NCI-H1417 (cell line): ENCODE measurements at regions not wholly inside any gene's neighbourhood (a gene's known extent, or its start where the extent isn't known, plus 50 kb on each side); places are given as distances from the start of the nearest gene placed in this dataset.

Experiments used
- DNase-seq, 3 experiments: peaks; one replicate each; lab custom pipeline; 2025; lab: John Stamatoyannopoulos, UW

DNA sequence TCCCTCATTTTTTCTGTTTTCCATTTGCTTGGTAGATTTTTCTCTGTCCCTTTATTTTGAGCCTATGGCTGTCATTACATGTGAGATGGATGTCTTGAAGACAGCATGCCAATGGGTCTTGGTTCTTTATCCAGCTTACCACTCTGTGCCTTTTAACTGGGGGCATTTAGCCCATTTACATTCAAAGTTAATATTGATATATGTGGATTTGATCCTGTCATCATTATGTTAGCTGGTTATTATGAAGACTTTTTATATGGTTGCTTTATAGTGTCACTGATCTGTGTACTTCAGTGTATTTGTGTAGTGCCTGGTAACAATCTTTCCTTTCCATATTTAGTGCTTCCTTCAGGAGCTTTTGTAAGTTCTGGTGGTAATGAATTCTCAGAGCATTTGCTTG lies 89.3 kb upstream of the UNC5B start:
- DNase-seq, result no peak

DNA sequence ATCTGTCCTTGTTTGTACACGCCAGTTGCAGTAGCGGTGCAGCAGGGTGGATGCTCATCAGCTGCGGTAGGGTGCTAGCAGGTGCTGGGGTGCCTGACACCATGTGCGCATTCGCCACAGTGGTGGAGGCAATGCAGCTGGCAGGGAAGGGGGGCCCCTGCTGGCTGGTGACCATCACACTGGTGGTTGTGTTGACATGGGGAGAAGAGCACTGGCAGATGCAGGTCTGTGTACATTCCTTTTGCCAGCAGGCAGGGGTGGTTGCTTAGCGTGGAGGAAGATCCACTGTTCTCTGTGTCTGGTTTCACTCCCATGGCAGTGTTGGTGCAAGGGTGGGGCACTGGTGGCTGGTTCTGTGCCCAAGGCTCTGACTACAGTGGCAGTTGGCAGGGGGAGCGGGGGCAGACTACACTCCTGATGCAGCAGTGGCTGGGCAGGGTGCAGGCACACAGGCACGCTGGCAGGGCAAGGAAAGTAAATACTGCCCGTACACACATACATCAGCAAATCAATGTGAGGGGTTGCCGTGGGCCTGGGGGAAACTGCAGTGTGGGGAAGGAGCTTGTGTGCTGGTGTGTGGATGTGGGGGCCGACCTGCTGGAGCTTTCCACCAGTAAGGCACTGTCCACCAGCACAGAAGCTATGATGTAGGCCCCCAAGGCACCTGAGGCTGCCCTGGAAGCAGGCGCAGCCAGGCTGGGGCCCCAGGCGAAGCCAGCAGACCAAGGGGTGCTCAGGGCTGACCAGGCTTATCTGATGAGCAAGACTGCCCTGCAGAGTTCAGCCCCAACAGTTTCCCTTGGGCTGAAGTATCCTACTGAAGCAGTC lies 87.2 kb upstream of the UNC5B start:
- peak in 1 of 3 experiments; percentile 7 for DNase-seq

DNA sequence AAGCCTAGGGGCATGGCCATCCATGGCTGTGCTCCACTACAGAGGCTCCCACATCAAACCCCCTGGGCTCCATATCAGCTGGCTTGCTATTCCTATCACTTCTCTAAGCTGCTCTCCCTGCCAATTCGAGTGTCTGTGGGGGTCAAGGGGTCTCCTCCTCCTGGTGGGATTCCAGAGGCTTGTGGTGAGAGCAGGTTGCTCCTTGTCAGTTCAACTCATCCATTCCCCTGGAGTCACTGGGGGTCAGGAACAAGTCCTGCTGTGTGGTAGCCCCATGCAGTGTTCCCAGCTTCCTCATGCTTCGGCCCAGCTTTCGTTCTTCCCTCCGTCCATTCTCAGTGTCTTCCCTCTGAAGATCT lies 86.6 kb upstream of the UNC5B start:
- DNase-seq, result no peak

DNA sequence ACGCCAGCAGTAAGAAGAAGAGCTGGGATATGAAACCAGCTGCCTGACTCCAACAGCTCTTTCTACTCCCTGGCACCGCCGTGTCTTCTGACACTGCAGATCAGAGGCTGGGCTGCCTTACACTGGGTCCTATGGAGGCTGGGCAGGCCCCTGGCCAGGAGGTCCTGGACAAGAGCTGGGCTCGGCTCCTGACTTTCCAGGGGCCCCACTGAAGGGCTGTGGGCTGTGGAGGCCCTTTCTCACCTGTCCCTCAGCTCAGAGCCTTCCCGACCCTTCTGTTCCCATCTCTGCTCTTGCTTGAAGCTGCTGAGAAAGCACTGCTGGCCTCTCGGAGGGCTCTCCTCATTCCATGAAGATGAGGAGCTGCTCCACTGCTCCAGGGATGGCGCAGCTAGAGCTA lies 85.9 kb upstream of the UNC5B start:
- DNase-seq, result no peak

DNA sequence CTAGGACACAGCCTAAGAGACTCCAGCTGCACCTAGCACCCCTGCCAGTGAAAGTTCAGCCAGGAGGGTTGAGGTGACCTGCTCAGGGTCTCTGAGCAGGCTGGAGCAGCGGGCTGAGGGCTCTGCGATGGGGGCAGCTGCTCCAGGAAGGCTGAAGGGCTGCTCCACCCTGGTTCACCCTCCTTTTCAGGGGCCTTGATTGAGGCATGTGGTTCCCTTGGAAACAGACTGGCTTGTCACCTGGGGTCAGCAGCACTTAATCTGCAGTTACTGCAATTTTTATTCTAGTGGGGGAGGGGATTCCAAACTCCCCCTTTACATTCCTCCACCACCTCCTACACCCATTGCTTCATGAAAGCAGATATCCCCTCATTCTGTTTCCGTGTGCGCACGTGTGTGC lies 85.3 kb upstream of the UNC5B start:
- peak in 1 of 3 experiments; percentile 45 for DNase-seq

DNA sequence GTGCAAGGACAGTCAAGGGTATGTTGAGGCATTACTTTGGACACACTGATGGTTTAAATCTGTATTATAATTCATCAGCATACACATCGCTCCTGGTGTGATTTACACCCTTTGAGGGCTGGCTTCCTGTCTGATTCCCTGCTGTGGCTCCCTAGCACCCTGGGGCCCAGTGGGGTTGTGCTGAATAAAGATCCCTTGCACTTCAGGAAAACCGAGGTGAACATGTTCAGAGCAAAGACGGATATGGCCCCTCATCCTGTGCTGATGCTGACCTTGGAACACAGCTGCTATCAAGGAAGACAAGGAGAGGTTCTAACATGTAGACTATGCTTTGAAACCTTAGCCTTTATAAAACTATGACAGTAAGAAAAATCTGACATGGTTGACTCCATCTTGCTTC lies 84.6 kb upstream of the UNC5B start:
- DNase-seq, result peak in 1 of 3 experiments; percentile 5

DNA sequence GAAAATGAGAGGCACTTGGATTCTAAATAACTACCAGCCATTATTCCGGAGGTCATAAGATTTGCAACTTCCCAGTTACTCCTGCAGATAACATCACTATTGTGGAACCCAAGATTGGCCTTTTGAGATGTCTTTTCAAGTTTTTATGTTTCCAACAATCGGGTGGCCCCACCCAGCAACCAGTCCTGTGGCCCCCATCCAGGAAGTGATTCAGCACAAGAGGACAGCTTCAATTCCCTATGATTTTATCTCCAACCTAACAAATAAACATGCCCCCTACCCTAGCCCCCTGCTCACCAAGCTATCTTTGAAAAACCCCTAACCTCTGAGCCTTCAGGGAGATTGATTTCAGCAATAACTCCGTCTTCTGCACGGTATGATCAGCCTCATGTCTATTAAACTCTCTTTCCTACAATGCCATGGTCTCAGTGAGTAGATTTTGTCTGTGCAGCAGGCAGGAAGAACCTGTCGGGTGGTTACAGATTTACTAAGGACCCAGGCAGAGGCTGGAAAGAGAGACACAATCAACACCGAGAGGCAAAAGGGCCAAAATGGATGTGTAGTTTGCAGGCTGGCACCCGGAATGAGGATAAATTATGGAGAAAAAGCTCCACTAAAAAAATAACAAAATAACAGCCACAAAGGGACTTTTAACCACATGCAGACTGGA lies 83.9 kb upstream of the UNC5B start:
- no peak for DNase-seq

DNA sequence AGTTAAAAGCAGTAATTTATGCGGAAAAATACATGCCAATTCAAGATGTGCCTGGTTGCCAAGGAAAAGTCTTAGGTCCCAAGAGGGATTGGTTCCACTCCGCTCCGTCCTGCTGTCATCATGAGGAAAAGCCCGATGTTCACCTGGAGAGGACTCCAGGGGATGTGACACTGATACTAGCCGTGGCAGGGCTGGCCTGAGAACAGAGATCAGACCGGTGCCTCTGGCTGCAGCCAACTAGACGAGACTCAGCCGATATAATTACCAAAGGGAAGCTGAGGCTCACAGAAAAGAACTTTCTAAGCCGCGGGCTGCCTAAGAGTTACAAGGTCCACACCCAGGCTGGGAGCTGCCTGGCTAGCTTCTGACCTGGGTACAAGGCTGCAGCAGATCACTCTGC lies 81.3 kb upstream of the UNC5B start:
- DNase-seq, result no peak

DNA sequence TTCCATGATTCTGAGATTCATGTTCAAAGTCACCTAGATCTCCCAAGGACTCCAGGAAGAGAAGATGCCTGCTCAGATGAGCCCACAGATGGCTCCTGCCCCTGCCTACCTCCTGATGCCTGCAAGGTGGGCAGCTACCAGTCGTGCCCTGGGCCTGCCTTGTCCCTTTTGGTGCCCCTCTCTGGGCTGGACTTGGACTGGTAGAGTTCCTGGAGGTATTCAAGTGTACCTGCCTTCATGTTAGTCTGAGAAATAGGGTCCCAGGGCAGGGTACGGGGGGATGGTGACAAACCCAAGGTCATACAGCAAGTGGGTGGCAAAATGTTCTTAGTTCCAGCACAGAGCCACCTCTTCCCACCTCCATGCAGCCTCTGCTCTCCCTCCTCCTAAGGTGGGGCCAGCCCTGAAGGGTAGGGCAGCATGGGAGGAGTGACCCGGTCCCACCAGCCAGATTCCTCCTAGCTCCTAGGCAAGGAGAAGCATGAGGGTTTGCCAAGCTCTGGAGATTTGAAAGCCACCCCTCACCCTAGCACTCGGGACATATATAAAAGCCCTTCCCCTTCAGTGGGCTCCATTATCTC lies 80.8 kb upstream of the UNC5B start:
- no peak for DNase-seq

DNA sequence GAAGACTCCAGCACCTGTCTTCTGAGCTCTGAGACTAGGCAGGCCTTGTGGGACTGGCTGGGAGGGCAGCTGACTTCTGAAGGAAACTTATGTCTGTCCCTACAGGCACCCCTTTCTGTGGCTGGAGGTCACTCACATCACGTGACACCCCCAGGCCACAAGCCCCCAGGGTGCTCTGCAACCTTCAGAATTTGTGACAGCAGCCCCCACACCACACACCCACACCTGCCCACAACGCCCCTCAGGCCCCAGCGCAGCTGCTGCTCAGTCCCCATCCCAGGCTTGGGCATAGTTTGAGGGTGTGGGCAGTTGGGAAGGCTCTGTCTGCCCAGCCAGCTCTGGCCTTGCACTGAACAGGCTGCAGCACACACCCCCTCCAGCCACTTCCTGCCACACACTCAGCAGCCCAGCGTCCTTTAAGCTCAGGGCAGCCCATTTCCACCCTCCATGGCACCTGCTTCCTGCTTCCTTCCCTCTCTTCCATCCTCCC lies 80.0 kb upstream of the UNC5B start:
- no peak for DNase-seq

DNA sequence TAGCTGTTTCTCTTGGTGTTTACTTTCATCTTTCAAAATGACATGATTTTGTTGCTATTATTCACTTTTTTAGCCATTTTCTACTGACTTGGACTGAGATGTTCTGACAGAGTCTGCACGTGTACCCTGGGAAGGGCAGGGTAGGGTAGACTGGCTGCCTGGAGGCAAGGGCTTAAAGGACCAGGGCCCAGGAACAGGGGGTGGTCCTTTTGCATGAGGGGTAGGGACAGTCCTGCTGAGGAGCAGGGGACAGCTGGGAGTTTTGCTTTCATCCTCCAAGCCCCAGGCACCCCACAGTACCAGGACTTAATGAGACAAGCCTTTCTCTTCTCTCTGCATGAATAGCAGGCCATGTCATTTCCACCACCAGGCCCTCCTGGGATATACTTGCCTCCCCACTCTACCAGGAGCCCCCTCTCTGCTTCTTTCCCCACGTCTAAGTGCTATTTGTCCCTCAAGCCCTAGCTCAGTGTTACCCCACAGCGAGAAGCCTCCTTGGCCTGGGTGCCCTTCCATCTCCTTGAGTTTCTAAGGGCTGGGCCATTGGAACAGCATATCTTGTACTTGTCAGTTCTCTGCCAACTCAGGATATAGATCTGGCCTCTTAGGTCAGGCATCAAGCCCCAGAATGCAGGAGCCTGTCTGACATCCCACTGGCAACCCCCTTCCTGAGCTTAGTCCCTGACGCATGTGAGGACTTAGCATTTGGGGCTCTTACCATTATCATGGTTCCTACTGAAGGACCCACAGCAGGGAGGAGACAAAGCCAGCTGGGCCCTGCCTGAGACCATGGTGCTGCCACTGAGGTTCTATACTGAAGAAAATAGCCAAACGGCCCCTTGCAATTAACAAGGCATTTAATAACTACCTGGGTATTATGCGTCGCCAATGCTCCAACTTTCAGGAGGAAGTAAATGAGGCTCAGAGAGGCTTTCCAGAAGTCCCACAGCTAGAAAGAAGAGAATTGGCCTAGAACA lies 78.4 kb upstream of the UNC5B start:
- DNase-seq, result no peak

DNA sequence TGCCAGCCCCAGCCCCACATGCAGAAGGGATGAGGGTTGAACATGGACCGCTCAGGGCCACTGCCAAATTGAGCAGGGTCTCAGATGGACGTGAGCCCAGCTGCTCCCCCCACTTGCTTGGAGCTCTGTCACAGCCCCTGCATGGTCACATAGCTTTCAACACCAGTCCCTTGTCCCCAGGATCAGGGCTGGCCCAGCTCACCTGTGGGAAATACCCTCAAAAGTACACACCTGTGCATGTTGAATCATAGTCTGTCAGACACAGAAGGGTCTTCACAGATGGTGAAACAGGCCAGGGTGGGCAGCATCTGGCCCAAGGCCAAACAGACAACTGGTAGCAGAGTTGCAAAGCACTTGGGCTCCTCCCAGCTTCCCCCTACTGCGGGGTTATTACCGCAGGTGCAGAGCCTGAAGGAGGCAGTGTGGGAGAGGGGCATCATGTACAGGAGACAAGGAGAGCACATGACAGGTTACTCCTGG lies 77.6 kb upstream of the UNC5B start:
- DNase-seq, result peak in 2 of 3 experiments; percentile 5 to 6

DNA sequence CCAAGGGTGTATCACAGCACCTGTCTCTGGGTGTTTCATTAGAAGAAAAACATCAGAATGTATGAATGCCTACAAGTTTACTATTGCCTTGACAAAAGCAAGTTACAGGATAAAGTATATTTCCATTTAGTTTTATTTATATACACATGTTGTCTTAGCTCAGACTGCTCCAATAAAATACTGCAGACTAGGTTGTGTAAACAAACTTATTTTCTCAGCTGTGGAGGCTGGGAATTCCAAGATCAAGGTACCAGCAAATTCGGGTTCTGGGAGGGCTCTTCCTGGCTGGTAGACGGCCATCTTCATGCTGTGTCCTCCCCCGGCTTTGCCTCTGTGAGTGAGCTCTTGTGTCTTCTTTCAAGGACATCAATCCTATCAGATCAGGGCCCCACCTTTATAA lies 77.1 kb upstream of the UNC5B start:
- no peak for DNase-seq

DNA sequence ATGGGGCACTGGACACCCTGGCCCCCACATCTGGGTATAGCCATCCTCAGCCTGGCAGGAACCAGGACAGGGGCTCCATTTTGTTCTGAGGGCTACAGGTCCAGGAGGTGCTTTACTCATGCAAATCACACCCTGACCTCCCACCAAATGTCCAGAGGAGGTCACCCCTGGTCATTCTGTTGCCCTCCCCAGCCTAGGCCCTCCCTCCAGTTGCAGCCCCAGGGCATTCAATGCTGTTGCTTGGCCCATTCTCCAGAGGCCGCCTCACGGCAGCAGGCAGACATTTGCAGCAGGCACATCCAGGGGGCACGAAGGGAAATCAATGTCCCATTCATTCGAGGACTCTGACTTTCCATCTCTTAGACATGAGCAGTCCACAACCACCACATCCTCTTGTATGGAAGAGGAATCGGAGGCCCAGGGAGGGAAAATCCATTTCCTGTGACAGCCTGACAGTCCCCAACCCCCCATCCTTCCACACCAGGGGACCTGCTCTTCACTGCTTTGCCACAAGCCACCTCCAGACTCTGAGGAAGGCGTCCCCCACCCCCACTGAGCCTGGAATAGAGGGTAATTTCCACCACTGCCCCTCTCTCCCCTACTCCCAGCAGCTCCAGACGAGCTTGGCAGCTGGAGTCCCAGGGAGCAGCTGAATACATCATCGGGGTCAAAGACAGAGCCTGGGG lies 76.2 kb upstream of the UNC5B start:
- DNase-seq, result peak in 1 of 3 experiments; percentile 2

DNA sequence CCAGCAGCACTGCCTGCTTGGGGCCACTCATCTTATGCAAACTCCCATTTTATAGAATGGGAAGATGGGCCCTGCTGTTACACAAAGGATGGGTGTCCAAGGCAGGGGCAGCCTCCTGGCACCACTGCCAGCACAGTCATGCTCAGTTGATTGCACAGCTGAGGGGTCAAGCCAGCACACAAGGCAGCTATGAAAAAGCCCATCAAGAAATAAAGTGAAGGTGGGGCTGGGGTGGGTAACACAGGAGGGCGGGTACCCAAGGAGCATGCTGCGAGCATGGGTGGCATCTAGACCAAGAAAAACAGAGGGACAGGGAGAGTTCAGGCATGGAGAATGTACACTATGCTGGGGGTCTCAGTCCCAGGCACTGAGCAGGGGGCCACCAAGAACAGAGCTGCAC lies 74.7 kb upstream of the UNC5B start:
- no peak for DNase-seq

DNA sequence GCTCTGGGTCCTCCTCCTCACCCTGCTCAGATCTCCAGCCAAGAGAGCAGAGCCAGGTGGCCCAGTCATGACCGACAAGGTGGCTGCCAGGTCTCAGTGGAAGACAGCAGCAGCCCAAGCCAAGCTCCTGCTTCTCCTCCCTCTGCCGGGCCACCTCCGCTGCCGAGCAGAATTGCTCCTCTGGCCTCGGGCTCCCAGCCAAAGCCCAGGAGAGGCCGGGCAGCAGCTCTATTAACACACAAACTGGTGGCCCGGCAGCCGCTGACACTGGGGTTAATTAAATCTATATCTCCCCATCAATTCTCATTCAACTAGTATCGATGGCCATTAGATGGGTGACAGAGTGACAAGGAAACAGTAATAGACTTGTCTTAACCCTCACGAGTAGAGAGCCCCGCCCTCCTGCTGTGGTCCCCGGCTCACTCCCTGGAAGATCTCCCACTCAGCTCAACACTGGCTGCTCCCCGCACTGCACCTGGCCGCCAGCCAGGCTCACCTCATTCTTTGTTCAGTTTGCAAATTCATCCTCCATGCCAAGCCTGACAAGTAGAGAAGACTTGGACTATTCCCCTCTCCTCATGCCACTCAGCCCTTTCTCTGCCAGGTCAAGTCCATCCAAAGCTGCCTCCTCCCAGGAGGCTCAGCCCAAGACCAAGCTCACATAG lies 74.1 kb upstream of the UNC5B start:
- DNase-seq, result no peak

DNA sequence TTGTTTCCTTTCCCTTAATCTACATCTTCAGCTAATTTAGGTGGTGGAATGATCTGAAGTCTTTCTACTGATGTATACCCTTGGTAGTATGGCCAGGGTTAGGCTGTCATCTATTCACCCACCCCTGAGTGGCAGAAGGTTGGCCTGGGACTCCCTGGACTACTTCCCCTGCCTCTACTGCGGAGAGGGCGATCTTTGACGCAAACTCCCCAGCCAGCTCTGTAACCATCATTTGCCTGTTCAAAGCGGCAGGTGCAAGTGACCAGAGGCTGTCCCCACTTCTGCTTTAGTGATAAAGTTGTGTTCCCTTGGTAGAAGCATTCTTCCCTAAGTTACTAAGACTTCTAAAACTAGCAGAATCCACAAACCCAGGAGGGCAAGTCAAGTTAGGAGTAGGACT lies 70.8 kb upstream of the UNC5B start:
- DNase-seq, result no peak

DNA sequence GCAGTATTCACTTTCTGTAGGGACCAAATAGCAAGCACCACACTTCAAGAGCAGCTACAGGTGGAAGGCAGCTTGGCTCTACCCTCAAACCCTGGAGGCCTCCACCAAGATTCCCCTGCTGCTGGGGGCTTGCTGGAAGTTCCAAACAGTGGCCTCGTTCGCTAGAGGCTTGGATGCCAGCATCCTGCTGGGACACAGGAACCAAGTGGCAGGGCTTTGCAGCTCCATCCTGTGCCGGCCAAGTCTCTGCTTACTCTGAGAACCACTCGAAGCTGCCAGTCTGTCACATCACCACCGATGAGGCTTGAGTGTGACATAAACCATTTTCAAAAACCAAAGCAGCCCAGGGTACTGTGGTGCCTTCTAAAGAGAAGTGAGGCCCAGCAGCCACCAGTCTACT lies 69.2 kb upstream of the UNC5B start:
- no peak for DNase-seq

DNA sequence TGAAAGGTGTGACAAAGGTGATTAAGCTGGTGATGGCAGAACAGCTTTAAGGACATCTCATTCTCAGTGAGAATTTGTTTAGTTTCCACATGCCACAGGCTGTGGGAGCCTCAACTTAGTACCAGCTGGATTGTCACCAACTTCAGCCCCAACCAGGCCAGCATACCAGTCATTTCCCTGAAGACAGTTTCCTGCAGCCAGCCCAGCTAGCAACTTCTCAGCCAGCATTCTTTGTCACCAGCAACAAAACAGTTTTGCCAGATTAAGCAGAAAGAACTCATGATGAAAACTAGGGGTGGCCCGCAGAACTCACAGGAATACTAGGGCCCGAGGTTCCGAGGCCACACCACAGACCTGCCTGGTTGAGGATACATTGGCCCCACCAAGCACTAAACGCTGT lies 68.8 kb upstream of the UNC5B start:
- DNase-seq, result no peak

DNA sequence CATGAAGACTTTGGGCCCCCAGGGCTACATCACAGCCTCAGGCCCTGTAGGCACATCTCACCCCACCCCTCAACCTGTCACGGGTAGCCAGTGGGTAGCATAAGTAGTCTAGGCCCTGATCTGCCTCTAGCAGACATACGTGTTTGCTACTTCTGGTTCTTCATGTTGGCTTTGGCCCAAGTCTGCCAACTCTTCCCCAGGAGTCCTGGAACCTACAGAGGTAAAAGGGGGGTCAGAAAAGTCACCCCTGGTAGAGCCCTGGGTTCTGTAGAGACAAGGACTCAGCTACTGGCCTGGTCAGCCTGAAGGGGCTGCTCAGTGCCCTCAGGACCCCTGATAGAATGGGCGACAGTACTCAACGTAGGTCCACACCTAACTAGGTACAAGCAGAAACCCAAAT lies 67.5 kb upstream of the UNC5B start:
- DNase-seq, result no peak
